SK-N-SH treated with all-trans-retinoic acid at 6 μM for 48 hours (cell line): ENCODE measurements at regions not wholly inside any gene's neighbourhood (a gene's known extent, or its start where the extent isn't known, plus 50 kb on each side); places are given as distances from the start of the nearest gene placed in this dataset.

Experiments used
- ARNTL ChIP-seq: fragments of 450-650 bp; formaldehyde crosslinking; IDR thresholded peaks from 2 replicates; pipeline ENCODE4 v1.5.0; 2020; ENCODE audit warnings: low read depth, mild to moderate bottlenecking, moderate library complexity, borderline replicate concordance
- BACH2 ChIP-seq: fragments of 250-450 bp; sonication (Bioruptor Pico); IDR thresholded peaks from 2 replicates; pipeline ENCODE4 v1.9.0; 2021; ENCODE audit warnings: mild to moderate bottlenecking, borderline replicate concordance
- CREB5 ChIP-seq: fragments of 250-450 bp; sonication (Bioruptor Pico); IDR thresholded peaks from 2 replicates; pipeline ENCODE4 v1.5.1; 2020; ENCODE audit warnings: low read depth, mild to moderate bottlenecking, moderate library complexity
- CSDC2 ChIP-seq: fragments of 250-450 bp; sonication (Bioruptor Pico); IDR thresholded peaks from 2 replicates; pipeline ENCODE4 v1.5.0; 2020; ENCODE audit warnings: mild to moderate bottlenecking, moderate library complexity
- CSRNP3 ChIP-seq: fragments of 250-450 bp; sonication (Bioruptor Pico); IDR thresholded peaks from 2 replicates; pipeline ENCODE4 v1.5.1; 2021; ENCODE audit warnings: mild to moderate bottlenecking, moderate library complexity
- ISL1 ChIP-seq: fragments of 250-450 bp; sonication (Bioruptor Pico); IDR thresholded peaks from 2 replicates; pipeline ENCODE4 v2.1.2; 2022; ENCODE audit warnings: mild to moderate bottlenecking, moderate library complexity
- OSR1 ChIP-seq: fragments of 250-450 bp; sonication (Bioruptor Pico); IDR thresholded peaks from 2 replicates; pipeline ENCODE4 v1.8.0; 2022; ENCODE audit warnings: moderate library complexity, mild to moderate bottlenecking, inconsistent platforms
- PATZ1 ChIP-seq: fragments of 250-450 bp; sonication (Bioruptor Pico); IDR thresholded peaks from 2 replicates; pipeline ENCODE4 v1.8.0; 2020; ENCODE audit warnings: mild to moderate bottlenecking, moderate library complexity, borderline replicate concordance
- RARB ChIP-seq: fragments of 250-450 bp; sonication (Bioruptor Pico); IDR thresholded peaks from 2 replicates; pipeline ENCODE4 v1.8.0; 2021; ENCODE audit warnings: mild to moderate bottlenecking, moderate library complexity
- TOX ChIP-seq: fragments of 250-450 bp; sonication (Bioruptor Pico); IDR thresholded peaks from 2 replicates; pipeline ENCODE4 v1.8.0; 2021; ENCODE audit warnings: mild to moderate bottlenecking, moderate library complexity, borderline replicate concordance
- ZFP30 ChIP-seq: fragments of 450-650 bp; formaldehyde crosslinking; IDR thresholded peaks from 2 replicates; pipeline ENCODE4 v1.5.0; 2022; ENCODE audit warnings: mild to moderate bottlenecking, moderate library complexity
- TF ChIP-seq, protein P1 (sequence below): fragments of 250-450 bp; sonication (Bioruptor Pico); IDR thresholded peaks from 2 replicates; pipeline ENCODE4 v1.8.0; 2021; ENCODE audit warnings: low read depth, mild to moderate bottlenecking, moderate library complexity, borderline replicate concordance
- TF ChIP-seq, protein P2 (sequence below): fragments of 250-450 bp; sonication (Bioruptor Pico); IDR thresholded peaks from 2 replicates; pipeline ENCODE4 v1.5.0; 2020; ENCODE audit warnings: mild to moderate bottlenecking, moderate library complexity

DNA sequence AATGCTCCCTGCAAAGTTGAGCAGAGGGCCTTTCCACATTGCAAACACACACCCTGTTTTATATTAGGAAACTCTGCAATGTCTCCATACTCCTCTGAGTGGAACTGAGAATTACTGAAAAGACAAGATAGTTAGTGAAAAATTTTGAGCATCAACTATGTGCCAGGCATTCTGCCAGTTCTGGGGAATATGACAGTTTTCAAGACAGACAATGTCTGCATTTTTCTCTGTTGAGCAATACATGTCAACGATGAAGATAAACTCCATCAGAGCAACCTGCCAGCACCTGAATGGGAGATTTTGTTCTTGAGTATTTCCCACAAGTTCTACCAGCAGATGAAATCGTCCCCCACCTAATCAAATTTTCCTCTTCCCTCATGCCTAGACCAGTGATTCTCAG lies 203.4 kb upstream of the BMPER start:
- no peak for TF ChIP-seq ZFP30 (CRISPR knock-in tag)
- TF ChIP-seq TOX (CRISPR knock-in tag): no peak
- TF ChIP-seq OSR1 (CRISPR knock-in tag): no peak
- no peak for TF ChIP-seq ARNTL
- no peak for TF ChIP-seq PATZ1 (CRISPR knock-in tag)
- no peak for TF ChIP-seq RARB (CRISPR knock-in tag)
- TF ChIP-seq ISL1: no peak
- no peak for TF ChIP-seq BACH2 (CRISPR knock-in tag)
- TF ChIP-seq CSRNP3 (CRISPR knock-in tag): no peak
- TF ChIP-seq, protein P1, sequence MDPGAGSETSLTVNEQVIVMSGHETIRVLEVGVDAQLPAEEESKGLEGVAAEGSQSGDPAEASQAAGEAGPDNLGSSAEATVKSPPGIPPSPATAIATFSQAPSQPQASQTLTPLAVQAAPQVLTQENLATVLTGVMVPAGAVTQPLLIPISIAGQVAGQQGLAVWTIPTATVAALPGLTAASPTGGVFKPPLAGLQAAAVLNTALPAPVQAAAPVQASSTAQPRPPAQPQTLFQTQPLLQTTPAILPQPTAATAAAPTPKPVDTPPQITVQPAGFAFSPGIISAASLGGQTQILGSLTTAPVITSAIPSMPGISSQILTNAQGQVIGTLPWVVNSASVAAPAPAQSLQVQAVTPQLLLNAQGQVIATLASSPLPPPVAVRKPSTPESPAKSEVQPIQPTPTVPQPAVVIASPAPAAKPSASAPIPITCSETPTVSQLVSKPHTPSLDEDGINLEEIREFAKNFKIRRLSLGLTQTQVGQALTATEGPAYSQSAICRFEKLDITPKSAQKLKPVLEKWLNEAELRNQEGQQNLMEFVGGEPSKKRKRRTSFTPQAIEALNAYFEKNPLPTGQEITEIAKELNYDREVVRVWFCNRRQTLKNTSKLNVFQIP (CRISPR knock-in tag): no peak
- TF ChIP-seq, protein P2, sequence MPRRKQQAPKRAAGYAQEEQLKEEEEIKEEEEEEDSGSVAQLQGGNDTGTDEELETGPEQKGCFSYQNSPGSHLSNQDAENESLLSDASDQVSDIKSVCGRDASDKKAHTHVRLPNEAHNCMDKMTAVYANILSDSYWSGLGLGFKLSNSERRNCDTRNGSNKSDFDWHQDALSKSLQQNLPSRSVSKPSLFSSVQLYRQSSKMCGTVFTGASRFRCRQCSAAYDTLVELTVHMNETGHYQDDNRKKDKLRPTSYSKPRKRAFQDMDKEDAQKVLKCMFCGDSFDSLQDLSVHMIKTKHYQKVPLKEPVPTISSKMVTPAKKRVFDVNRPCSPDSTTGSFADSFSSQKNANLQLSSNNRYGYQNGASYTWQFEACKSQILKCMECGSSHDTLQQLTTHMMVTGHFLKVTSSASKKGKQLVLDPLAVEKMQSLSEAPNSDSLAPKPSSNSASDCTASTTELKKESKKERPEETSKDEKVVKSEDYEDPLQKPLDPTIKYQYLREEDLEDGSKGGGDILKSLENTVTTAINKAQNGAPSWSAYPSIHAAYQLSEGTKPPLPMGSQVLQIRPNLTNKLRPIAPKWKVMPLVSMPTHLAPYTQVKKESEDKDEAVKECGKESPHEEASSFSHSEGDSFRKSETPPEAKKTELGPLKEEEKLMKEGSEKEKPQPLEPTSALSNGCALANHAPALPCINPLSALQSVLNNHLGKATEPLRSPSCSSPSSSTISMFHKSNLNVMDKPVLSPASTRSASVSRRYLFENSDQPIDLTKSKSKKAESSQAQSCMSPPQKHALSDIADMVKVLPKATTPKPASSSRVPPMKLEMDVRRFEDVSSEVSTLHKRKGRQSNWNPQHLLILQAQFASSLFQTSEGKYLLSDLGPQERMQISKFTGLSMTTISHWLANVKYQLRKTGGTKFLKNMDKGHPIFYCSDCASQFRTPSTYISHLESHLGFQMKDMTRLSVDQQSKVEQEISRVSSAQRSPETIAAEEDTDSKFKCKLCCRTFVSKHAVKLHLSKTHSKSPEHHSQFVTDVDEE (CRISPR knock-in tag): no peak
- no peak for TF ChIP-seq CREB5 (CRISPR knock-in tag)
- TF ChIP-seq CSDC2 (CRISPR knock-in tag): no peak
